ENCODE measurements at regions not wholly inside any gene's neighbourhood (a gene's known extent, or its start where the extent isn't known, plus 50 kb on each side); places are given as distances from the start of the nearest gene placed in this dataset.

DNA sequence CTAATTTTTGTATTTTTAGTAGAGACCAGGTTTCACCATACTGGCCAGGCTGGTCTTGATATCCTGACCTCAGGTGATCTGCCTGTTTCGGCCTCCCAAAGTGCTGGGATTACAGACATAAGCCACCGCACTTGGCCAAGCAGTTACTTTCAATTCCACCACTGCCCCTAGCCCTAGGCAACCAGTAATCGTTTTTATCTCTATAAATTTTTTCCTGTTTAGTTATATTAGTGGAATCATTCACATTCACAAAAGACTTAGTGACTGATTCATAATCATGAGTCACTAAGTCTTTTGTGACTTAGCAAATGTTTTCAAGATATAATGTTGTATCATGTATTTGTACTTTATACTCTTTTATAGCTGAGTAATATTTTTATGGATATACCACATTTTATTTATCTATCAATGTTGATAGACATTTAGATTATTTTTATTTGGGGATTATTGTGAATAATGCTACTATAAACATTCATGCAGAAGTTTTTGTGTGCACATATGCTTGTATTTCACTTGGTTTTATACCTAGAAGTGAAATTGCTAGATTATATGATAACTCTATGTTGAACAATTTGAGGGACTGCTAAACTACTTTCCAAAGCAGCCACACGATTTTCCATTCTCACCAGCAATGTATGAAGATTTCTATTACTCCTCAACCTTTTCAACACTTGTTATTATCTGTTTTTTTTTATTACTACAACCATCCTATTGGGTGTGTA is 421.4 kb upstream of the ID4 start:
- Histone ChIP-seq H3K4me1 (no peaks in the 10 kb centered on the region), H3K9me3 (no peaks in the 10 kb centered on the region), H3K4me3 (no peak overlapping the region), H3K27ac (no peak overlapping the region), H3K36me3 (no peaks in the 10 kb centered on the region), H3K27me3 (no peaks in the 10 kb centered on the region)
- 74% methylated on average over 4 of the region's 4 CpGs for WGBS, 2 donors
- DNase-seq: no peak
- no peak for ATAC-seq (ENCODE audit: low FRiP score in 2 of 2)
- TF ChIP-seq CTCF (IDR thresholded peaks at IDR 0.05) (no peak), POLR2AphosphoS5 (IDR thresholded peaks at IDR 0.05) (no peak), EP300 (IDR thresholded peaks at IDR 0.05) (no peak), POLR2A (IDR thresholded peaks at IDR 0.05) (no peak)

- no peak overlapping the region for H3K4me3 ChIP-seq
- no peak for DNase-seq
- no peaks in the 10 kb centered on the region for H3K36me3 ChIP-seq
- ATAC-seq (ENCODE audit: low FRiP score in 2 of 2): no peak
- TF ChIP-seq EP300 (IDR thresholded peaks at IDR 0.05) (no peak), CTCF (IDR thresholded peaks at IDR 0.05) (no peak), POLR2A (IDR thresholded peaks at IDR 0.05) (no peak), POLR2AphosphoS5 (IDR thresholded peaks at IDR 0.05) (no peak)
- H3K27me3 ChIP-seq: no peaks in the 10 kb centered on the region
- no peaks in the 10 kb centered on the region for H3K4me1 ChIP-seq
- no peak overlapping the region for H3K27ac ChIP-seq
- H3K9me3 ChIP-seq: no peaks in the 10 kb centered on the region
These were observed 420.4 kb upstream of the ID4 start for GRCh38 chr6:19416811-19417210.

- TF ChIP-seq CTCF (IDR thresholded peaks at IDR 0.05): no peak
- TF ChIP-seq EP300 (IDR thresholded peaks at IDR 0.05): no peak
- TF ChIP-seq POLR2AphosphoS5 (IDR thresholded peaks at IDR 0.05): no peak
- no peak for TF ChIP-seq POLR2A (IDR thresholded peaks at IDR 0.05)
- no peak for ATAC-seq (ENCODE audit: low FRiP score in 2 of 2)
- no peaks in the 10 kb centered on the region for H3K36me3 ChIP-seq
- no peaks in the 10 kb centered on the region for H3K4me1 ChIP-seq
- no peak for DNase-seq
- no peak overlapping the region for H3K4me3 ChIP-seq
- no peaks in the 10 kb centered on the region for H3K27me3 ChIP-seq
- no peaks in the 10 kb centered on the region for H3K9me3 ChIP-seq
- H3K27ac ChIP-seq: no peak overlapping the region
These were observed 419.5 kb upstream of the ID4 start for GRCh38 chr6:19417713-19418112.

- no peaks in the 10 kb centered on the region for H3K4me1 ChIP-seq
- H3K9me3 ChIP-seq: no peaks in the 10 kb centered on the region
- 60 to 68% methylated on average over 2 of the region's 2 CpGs for WGBS, 2 donors
- no peak overlapping the region for H3K27ac ChIP-seq
- no peak for DNase-seq
- H3K27me3 ChIP-seq: no peaks in the 10 kb centered on the region
- H3K4me3 ChIP-seq: no peak overlapping the region
- ATAC-seq (ENCODE audit: low FRiP score in 2 of 2): no peak
- no peaks in the 10 kb centered on the region for H3K36me3 ChIP-seq
- no peak for TF ChIP-seq POLR2AphosphoS5 (IDR thresholded peaks at IDR 0.05)
- TF ChIP-seq CTCF (IDR thresholded peaks at IDR 0.05): no peak
- TF ChIP-seq POLR2A (IDR thresholded peaks at IDR 0.05): no peak
- no peak for TF ChIP-seq EP300 (IDR thresholded peaks at IDR 0.05)
These were observed 412.3 kb upstream of the ID4 start for GRCh38 chr6:19424853-19425252.

GRCh38 chr6:19427548-19427947 is 409.6 kb upstream of the ID4 start:
- Histone ChIP-seq H3K9me3 (no peaks in the 10 kb centered on the region), H3K4me1 (no peaks in the 10 kb centered on the region), H3K27ac (no peak overlapping the region), H3K36me3 (no peaks in the 10 kb centered on the region), H3K4me3 (no peak overlapping the region), H3K27me3 (no peaks in the 10 kb centered on the region)
- DNase-seq (no peak), ATAC-seq (ENCODE audit: low FRiP score in 2 of 2) (no peak)
- no peak for TF ChIP-seq EP300 (IDR thresholded peaks at IDR 0.05)
- no peak for TF ChIP-seq POLR2A (IDR thresholded peaks at IDR 0.05)
- TF ChIP-seq POLR2AphosphoS5 (IDR thresholded peaks at IDR 0.05): no peak
- no peak for TF ChIP-seq CTCF (IDR thresholded peaks at IDR 0.05)
- WGBS, 2 donors: 66 to 75% methylated on average over 1 of the region's 1 CpG

Measured in upper lobe of left lung (tissue), 6 donors.